ENCODE measurements at regions not wholly inside any gene's neighbourhood (a gene's known extent, or its start where the extent isn't known, plus 50 kb on each side); places are given as distances from the start of the nearest gene placed in this dataset.

GRCh38 chrX:42615161-42615563, 162.8 kb downstream of the PPP1R2C start:
- intact Hi-C loops (cut with DNase I; ENCODE audit: low total_unique reads): no loop called here
- no peak overlapping the region for H3K27ac ChIP-seq
- H3K9me3 ChIP-seq: no peaks in the 10 kb centered on the region
- TF ChIP-seq POLR2A (IDR thresholded peaks at IDR 0.05) (no peak), CTCF (IDR thresholded peaks at IDR 0.05) (no peak)
- no peak overlapping the region for H3K4me3 ChIP-seq
- no peaks in the 10 kb centered on the region for H3K4me1 ChIP-seq
- DNase-seq: no peak
- no peaks in the 10 kb centered on the region for H3K27me3 ChIP-seq
- no peaks in the 10 kb centered on the region for H3K36me3 ChIP-seq (ENCODE audit: low read depth, missing control alignments)
- 100% methylated on average over 1 of the region's 1 CpG for WGBS, 2 donors

- WGBS, 2 donors: 84 to 89% methylated on average over 3 to 4 of the region's 4 CpGs
- intact Hi-C loops (cut with DNase I; ENCODE audit: low total_unique reads): no loop called here
- DNase-seq: no peak
Observed at GRCh38 chrX:42606591-42606990, 171.4 kb downstream of the PPP1R2C start.

GRCh38 chrX:42604302-42604701, 173.7 kb downstream of the PPP1R2C start:
- Histone ChIP-seq H3K36me3 (ENCODE audit: low read depth, missing control alignments) (no peaks in the 10 kb centered on the region), H3K27me3 (no peaks in the 10 kb centered on the region), H3K27ac (no peak overlapping the region), H3K9me3 (no peaks in the 10 kb centered on the region), H3K4me1 (no peaks in the 10 kb centered on the region), H3K4me3 (no peak overlapping the region)
- no peak for DNase-seq
- WGBS, 2 donors: 97 to 100% methylated on average over 2 of the region's 2 CpGs
- no peak for TF ChIP-seq POLR2A (IDR thresholded peaks at IDR 0.05)
- no peak for TF ChIP-seq CTCF (IDR thresholded peaks at IDR 0.05)
- intact Hi-C loops (cut with DNase I; ENCODE audit: low total_unique reads): no loop called here

More at GRCh38 chrX:42606591-42606990, 171.4 kb downstream of the PPP1R2C start:
- H3K27me3 ChIP-seq: no peaks in the 10 kb centered on the region
- no peaks in the 10 kb centered on the region for H3K4me1 ChIP-seq
- TF ChIP-seq POLR2A (IDR thresholded peaks at IDR 0.05) (no peak), CTCF (IDR thresholded peaks at IDR 0.05) (no peak)
- no peaks in the 10 kb centered on the region for H3K36me3 ChIP-seq (ENCODE audit: low read depth, missing control alignments)
- no peaks in the 10 kb centered on the region for H3K9me3 ChIP-seq
- H3K27ac ChIP-seq: no peak overlapping the region
- H3K4me3 ChIP-seq: no peak overlapping the region

- intact Hi-C loops (cut with DNase I; ENCODE audit: low total_unique reads): no loop called here
- Histone ChIP-seq H3K4me3 (no peak overlapping the region), H3K9me3 (no peaks in the 10 kb centered on the region), H3K4me1 (no peaks in the 10 kb centered on the region), H3K27me3 (no peaks in the 10 kb centered on the region), H3K27ac (no peak overlapping the region), H3K36me3 (ENCODE audit: low read depth, missing control alignments) (no peaks in the 10 kb centered on the region)
- DNase-seq: no peak
- TF ChIP-seq POLR2A (IDR thresholded peaks at IDR 0.05) (no peak), CTCF (IDR thresholded peaks at IDR 0.05) (no peak)
- WGBS, 2 donors: 79 to 81% methylated on average over 2 of the region's 2 CpGs
Observed at GRCh38 chrX:42603016-42603415, 174.9 kb downstream of the PPP1R2C start.

DNA sequence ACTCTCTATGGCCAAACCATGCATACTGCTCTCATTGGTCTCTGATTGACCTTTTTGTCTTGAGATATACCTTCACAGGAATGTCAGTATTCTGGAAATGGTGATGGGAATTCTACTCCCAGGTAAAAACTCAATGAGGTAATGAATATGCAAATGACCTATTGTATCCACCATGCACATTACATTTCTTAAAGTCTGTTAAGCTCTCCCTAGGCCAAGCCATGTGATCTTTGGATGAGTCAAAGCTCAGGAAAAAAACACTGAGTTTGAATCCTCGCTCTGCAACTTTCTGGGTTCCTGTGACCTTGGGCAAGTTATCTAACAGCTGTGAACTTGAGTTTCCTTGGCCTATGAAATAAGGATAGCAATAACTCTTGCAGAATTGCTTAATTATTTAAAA, 175.4 kb downstream of the PPP1R2C start:
- no peaks in the 10 kb centered on the region for H3K4me1 ChIP-seq
- no peaks in the 10 kb centered on the region for H3K36me3 ChIP-seq (ENCODE audit: low read depth, missing control alignments)
- H3K9me3 ChIP-seq: no peaks in the 10 kb centered on the region
- DNase-seq: no peak
- no peak overlapping the region for H3K4me3 ChIP-seq
- TF ChIP-seq CTCF (IDR thresholded peaks at IDR 0.05) (no peak), POLR2A (IDR thresholded peaks at IDR 0.05) (no peak)
- intact Hi-C loops (cut with DNase I; ENCODE audit: low total_unique reads): no loop called here
- no peak overlapping the region for H3K27ac ChIP-seq
- WGBS, 2 donors: 10 to 14% methylated on average over 1 of the region's 1 CpG
- no peaks in the 10 kb centered on the region for H3K27me3 ChIP-seq
